K562 (cell line): ENCODE measurements at regions not wholly inside any gene's neighbourhood (a gene's known extent, or its start where the extent isn't known, plus 50 kb on each side); places are given as distances from the start of the nearest gene placed in this dataset.

Experiments
- ATAC-seq: fragments of 200-7000 bp; cut with Tn5 transposase; 3 replicates; pipeline ENCODE4 v1.9.1; 2020; ENCODE audit warnings: moderate library complexity
- BruUV-seq: library from RNA; stranded (reverse); fragments of 400-500 nt; replicated peaks from 2 replicates; lab custom pipeline; 2021; lab: Mats Ljungman, UMichigan
- CTCF ChIA-PET: fragments of 300-600 bp; formaldehyde crosslinking; extraction: SDS; loops from one replicate; lab custom pipeline; 2021; ENCODE audit warnings: low intra/inter-chr PET ratio; lab: Yijun Ruan, JAX
- POLR2A ChIA-PET: fragments of 300-600, 350-650 bp; sonication (Branson Sonifier 250); formaldehyde crosslinking; extraction: SDS; loops from one replicate; lab custom pipeline; 2021; ENCODE audit warnings: antibody characterized with exemption, inconsistent platforms; lab: Yijun Ruan, JAX
- DNase-seq, 4 experiments: peaks; one replicate each; pipeline versions ENCODE4 v3.0.0 to v3.0.0-alpha.2; 2011 to 2018; ENCODE audit warnings: low spot score in 3 of 4, mixed read lengths in 3 of 4; ENCODE audit errors: extremely low read depth in 1 of 4
- FAIRE-seq: peaks from 2 replicates; lab custom pipeline; 2011; peaks lifted over from hg19 to GRCh38; lab: Jason Lieb, UNC
- H2AFZ ChIP-seq: 2 replicates; pipeline ENCODE4 v1.6.0; 2011; ENCODE audit warnings: low read depth, low read length, control low read depth, inconsistent platforms
- H3K27ac ChIP-seq: fragments of 200-600 bp; 3 replicates; pipeline ENCODE4 v1.8.0; 2011; ENCODE audit warnings: low read depth, mild to moderate bottlenecking, control low read depth, inconsistent platforms, low read length, moderate library complexity, mixed read lengths; ENCODE audit errors: extremely low read depth
- H3K27me3 ChIP-seq, 2 experiments: fragments of 300-600 bp in 1 of 2; 2 replicates in 1 of 2; 3 replicates in 1 of 2; pipeline versions ENCODE4 v1.6.0 to v1.8.0; 2011; ENCODE audit warnings: inconsistent platforms in 2 of 2, low read length in 2 of 2, mild to moderate bottlenecking in 1 of 2, mixed read lengths in 1 of 2, moderate library complexity in 1 of 2; ENCODE audit not compliant: control insufficient read depth in 2 of 2, insufficient read depth in 2 of 2
- H3K36me3 ChIP-seq: fragments of 300-600 bp; 3 replicates; pipeline ENCODE4 v1.8.0; 2011; ENCODE audit warnings: mild to moderate bottlenecking, low read length, inconsistent platforms; ENCODE audit not compliant: control insufficient read depth, insufficient read depth
- H3K4me1 ChIP-seq, 2 experiments: fragments of 200-600 bp in 1 of 2; replicated peaks in 1 of 2; 2 replicates in 1 of 2; 3 replicates in 1 of 2; pipeline versions ENCODE4 v1.5.1 to v1.8.0; 2011; ENCODE audit warnings: inconsistent platforms in 2 of 2, low read length in 2 of 2, mild to moderate bottlenecking in 1 of 2, mixed read lengths in 1 of 2, moderate library complexity in 1 of 2; ENCODE audit not compliant: control insufficient read depth in 2 of 2, insufficient read depth in 2 of 2
- H3K4me2 ChIP-seq: 2 replicates; pipeline ENCODE4 v1.6.1; 2011; ENCODE audit warnings: low read length, control low read depth, inconsistent platforms, mixed read lengths; ENCODE audit not compliant: insufficient read depth
- H3K4me3 ChIP-seq: fragments of 200-600 bp; sonication (generic), shearing (Covaris generic); 2 replicates; pipeline ENCODE4 v1.5.1; 2016; ENCODE audit warnings: control low read depth, inconsistent platforms
- H3K79me2 ChIP-seq: fragments of 200-600 bp; 3 replicates; pipeline ENCODE4 v1.8.0; 2011; ENCODE audit warnings: low read length, inconsistent platforms; ENCODE audit not compliant: control insufficient read depth, insufficient read depth
- H3K9ac ChIP-seq, 2 experiments: 2 replicates each; pipeline versions ENCODE4 v1.6.0 to v1.6.1; 2011; ENCODE audit warnings: low read depth in 2 of 2, low read length in 2 of 2, control low read depth in 1 of 2, inconsistent platforms in 1 of 2, mild to moderate bottlenecking in 1 of 2, mixed read lengths in 1 of 2; ENCODE audit not compliant: insufficient read depth in 1 of 2
- H3K9me1 ChIP-seq: one replicate; pipeline ENCODE4 v1.6.0; 2011; ENCODE audit warnings: inconsistent platforms, mild to moderate bottlenecking, low read length, moderate library complexity; ENCODE audit not compliant: control insufficient read depth, insufficient read depth
- H3K9me3 ChIP-seq: replicated peaks from 2 replicates; pipeline ENCODE4 v1.5.1; 2011; ENCODE audit warnings: low read depth, low read length, inconsistent platforms; ENCODE audit not compliant: control insufficient read depth, insufficient read depth
- H4K20me1 ChIP-seq: replicated peaks from 2 replicates; pipeline ENCODE4 v1.6.1; 2011; ENCODE audit warnings: low read length, inconsistent platforms, mixed read lengths; ENCODE audit not compliant: control insufficient read depth, insufficient read depth
- CHCHD3 ChIP-seq: fragments of 250-450 bp; sonication (Bioruptor Pico); IDR thresholded peaks from 2 replicates; pipeline ENCODE4 v2.1.2; 2022; ENCODE audit warnings: mild to moderate bottlenecking
- CHD2 ChIP-seq: IDR thresholded peaks from 2 replicates; pipeline ENCODE4 v1.6.1; 2011; ENCODE audit warnings: low read depth, low read length
- CXXC5 ChIP-seq: fragments of 250-450 bp; sonication (Bioruptor Pico); IDR thresholded peaks from 2 replicates; pipeline ENCODE4 v1.8.0; 2022; ENCODE audit warnings: inconsistent platforms, mild to moderate bottlenecking, moderate library complexity
- ETS2 ChIP-seq: IDR thresholded peaks from 2 replicates; pipeline ENCODE4 v1.6.1; 2016; ENCODE audit warnings: borderline replicate concordance, missing genetic modification characterization, mild to moderate bottlenecking, moderate library complexity, missing compliant biosample characterization; ENCODE audit not compliant: poor library complexity, severe bottlenecking
- MAFK ChIP-seq: IDR thresholded peaks from 2 replicates; pipeline ENCODE4 v1.6.1; 2011; ENCODE audit warnings: low read length, improper control_type of control experiment
- MBD2 ChIP-seq: sonication (generic); IDR thresholded peaks from 2 replicates; pipeline ENCODE4 v1.6.1; 2016; ENCODE audit warnings: low read depth, borderline replicate concordance
- PTBP1 ChIP-seq: fragments of 200-400 bp; formaldehyde crosslinking; IDR thresholded peaks from 2 replicates; pipeline ENCODE4 v1.6.1; 2017; ENCODE audit warnings: low read depth, low read length
- SETDB1 ChIP-seq: IDR thresholded peaks from one replicate; pipeline ENCODE4 v1.6.1; 2012; ENCODE audit warnings: low read length, control low read depth, inconsistent platforms
- SMC3 ChIP-seq: conservative IDR thresholded peaks from 2 replicates; pipeline ENCODE4 v1.6.1; 2011; ENCODE audit warnings: low read depth, low read length, improper control_type of control experiment; ENCODE audit not compliant: insufficient read depth
- TCF7 ChIP-seq: sonication (generic); IDR thresholded peaks from 2 replicates; pipeline ENCODE4 v1.6.1; 2016; ENCODE audit warnings: antibody characterized with exemption, borderline replicate concordance
- TOE1 ChIP-seq, 2 experiments: fragments of 450-650 bp in 1 of 2; sonication (generic) in 1 of 2; formaldehyde crosslinking in 1 of 2; IDR thresholded peaks; 2 replicates each; pipeline versions ENCODE4 v1.7.1 to v1.8.0; 2016 to 2022; ENCODE audit warnings: borderline replicate concordance in 2 of 2, mild to moderate bottlenecking in 2 of 2, antibody characterized with exemption in 1 of 2, inconsistent platforms in 1 of 2, low read depth in 1 of 2, missing genetic modification reagents in 1 of 2, moderate library complexity in 1 of 2
- ZNF124 ChIP-seq: sonication (generic); formaldehyde crosslinking; IDR thresholded peaks from 2 replicates; pipeline ENCODE4 v1.8.1; 2022; ENCODE audit warnings: missing genetic modification reagents
- ZNF239 ChIP-seq: fragments of 250-450 bp; sonication (Bioruptor Pico); IDR thresholded peaks from 2 replicates; pipeline ENCODE4 v1.4.0; 2020; ENCODE audit warnings: mild to moderate bottlenecking
- ZNF79 ChIP-seq: fragments of 250-450 bp; sonication (Bioruptor Pico); IDR thresholded peaks from 2 replicates; pipeline ENCODE4 v1.4.0; 2020; ENCODE audit warnings: low read depth, mild to moderate bottlenecking, moderate library complexity
- WGBS: fragments of 100-300 bp; shearing (Covaris generic); methylation state at CpG from one replicate; pipeline ENCODE4 v1.1.6; 2016; ENCODE audit warnings: low coverage, mixed read lengths; ENCODE audit not compliant: insufficient coverage; ENCODE audit errors: missing lambda C conversion rate; 5-methylcytosine and 5-hydroxymethylcytosine counted together
- in situ Hi-C: fragments of 300-500 bp; cut with MboI; formaldehyde crosslinking; loops from 4 replicates; pipeline ENCODE4 v1.15.0; 2018; ENCODE audit warnings: inconsistent platforms, mixed read lengths
- intact Hi-C: fragments of 100-400 bp; cut with micrococcal nuclease; formaldehyde crosslinking; loops from 2 replicates; pipeline ENCODE4 v1.14.2; 2022
- TF ChIP-seq, protein P1 (sequence below): fragments of 200-800 bp; sonication (Bioruptor generic); IDR thresholded peaks from 2 replicates; pipeline ENCODE4 v1.6.1; 2017; ENCODE audit warnings: missing genetic modification characterization, missing compliant biosample characterization
- TF ChIP-seq, protein P2 (sequence below): sonication (generic); formaldehyde crosslinking; IDR thresholded peaks from 2 replicates; pipeline ENCODE4 v1.8.1; 2023; ENCODE audit warnings: mild to moderate bottlenecking, missing genetic modification reagents
- TF ChIP-seq, protein P3 (sequence below): fragments of 250-450 bp; sonication (Bioruptor Pico); IDR thresholded peaks from 2 replicates; pipeline ENCODE4 v1.5.0; 2020; ENCODE audit warnings: mild to moderate bottlenecking

DNA sequence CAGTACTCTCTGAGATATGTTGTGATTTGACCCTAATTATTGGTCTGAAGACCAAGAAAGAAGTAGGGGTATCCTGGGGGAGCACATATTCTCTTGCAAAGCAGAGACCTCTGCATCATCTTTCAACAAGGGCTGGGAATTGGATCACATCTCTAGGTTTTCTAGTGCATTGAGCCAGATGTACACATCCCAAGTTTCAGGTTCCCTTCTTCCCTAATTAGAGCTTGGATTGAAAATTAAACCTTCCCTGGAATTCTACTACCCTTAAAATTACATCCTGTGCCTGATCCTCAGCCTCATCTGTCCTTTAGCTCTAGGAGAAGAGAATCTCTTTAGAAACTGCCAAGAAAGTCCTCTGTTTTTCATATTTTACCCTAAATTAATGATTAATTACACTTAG lies 839.6 kb downstream of the SLC6A15 start (continued):
- TF ChIP-seq PTBP1 (no peak), MBD2 (no peak), TOE1 (IDR thresholded peaks at IDR 0.05; ENCODE audit: borderline replicate concordance) (no peak), TOE1 (CRISPR knock-in tag; IDR thresholded peaks at IDR 0.05; ENCODE audit: borderline replicate concordance, low read depth) (no peak), CXXC5 (CRISPR knock-in tag) (no peak), TCF7 (no peak)
- TF ChIP-seq, protein P1, sequence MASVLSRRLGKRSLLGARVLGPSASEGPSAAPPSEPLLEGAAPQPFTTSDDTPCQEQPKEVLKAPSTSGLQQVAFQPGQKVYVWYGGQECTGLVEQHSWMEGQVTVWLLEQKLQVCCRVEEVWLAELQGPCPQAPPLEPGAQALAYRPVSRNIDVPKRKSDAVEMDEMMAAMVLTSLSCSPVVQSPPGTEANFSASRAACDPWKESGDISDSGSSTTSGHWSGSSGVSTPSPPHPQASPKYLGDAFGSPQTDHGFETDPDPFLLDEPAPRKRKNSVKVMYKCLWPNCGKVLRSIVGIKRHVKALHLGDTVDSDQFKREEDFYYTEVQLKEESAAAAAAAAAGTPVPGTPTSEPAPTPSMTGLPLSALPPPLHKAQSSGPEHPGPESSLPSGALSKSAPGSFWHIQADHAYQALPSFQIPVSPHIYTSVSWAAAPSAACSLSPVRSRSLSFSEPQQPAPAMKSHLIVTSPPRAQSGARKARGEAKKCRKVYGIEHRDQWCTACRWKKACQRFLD (CRISPR knock-in tag) = no peak
- TF ChIP-seq, all 486 proteins: peak for 0

DNA sequence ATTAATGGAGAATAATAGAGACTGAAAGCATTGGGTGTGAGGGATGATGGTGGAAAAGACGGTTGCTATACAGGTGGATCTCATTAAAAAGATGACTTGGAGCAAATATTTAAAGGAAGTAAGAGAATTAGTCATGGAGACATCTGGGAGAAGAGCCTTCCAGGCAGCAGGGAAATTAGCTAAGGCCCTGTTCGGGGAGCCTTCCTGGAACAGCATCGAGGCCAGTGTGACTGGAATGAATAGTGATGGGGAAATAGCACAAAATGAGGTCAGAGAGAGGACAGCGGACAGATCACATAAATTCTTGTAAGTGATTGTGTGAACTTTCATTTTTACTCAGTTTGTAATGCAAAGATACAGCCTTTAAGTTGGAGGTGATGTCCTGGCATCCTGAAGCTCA lies 842.3 kb downstream of the SLC6A15 start:
- no peak for ATAC-seq
- in situ Hi-C loops = no loop called here
- Histone ChIP-seq H3K27ac (no peak overlapping the region), H3K9me3 (no peaks in the 10 kb centered on the region; the same call in 1 of the 2 replicates), H3K79me2 (no peaks in the 10 kb centered on the region), H2AFZ (no peak overlapping the region), H3K9ac (no peak overlapping the region), H3K4me2 (no peak overlapping the region), H3K36me3 (no peaks in the 10 kb centered on the region), H4K20me1 (no peaks in the 10 kb centered on the region), H3K27me3 (no peaks in the 10 kb centered on the region), H3K4me1 (no peaks in the 10 kb centered on the region), H3K4me3 (no peak overlapping the region), H3K9me1 (no peaks in the 10 kb centered on the region)
- WGBS = 6% methylated on average over 4 of the region's 4 CpGs
- FAIRE-seq = no peak
- no peak for DNase-seq
- ChIA-PET CTCF (no interaction called here), POLR2A (no interaction called here)
- intact Hi-C loops = no loop called here
- BruUV-seq = no TSS peak
- no peak for TF ChIP-seq SMC3
- no peak for TF ChIP-seq MAFK
- no peak for TF ChIP-seq ZNF124
- TF ChIP-seq ETS2 = no peak
- no peak for TF ChIP-seq SETDB1
- TF ChIP-seq ZNF79 (CRISPR knock-in tag) = no peak
- no peak for TF ChIP-seq CHCHD3 (CRISPR knock-in tag)
- no peak for TF ChIP-seq ZNF239 (CRISPR knock-in tag)
- TF ChIP-seq, protein P2, sequence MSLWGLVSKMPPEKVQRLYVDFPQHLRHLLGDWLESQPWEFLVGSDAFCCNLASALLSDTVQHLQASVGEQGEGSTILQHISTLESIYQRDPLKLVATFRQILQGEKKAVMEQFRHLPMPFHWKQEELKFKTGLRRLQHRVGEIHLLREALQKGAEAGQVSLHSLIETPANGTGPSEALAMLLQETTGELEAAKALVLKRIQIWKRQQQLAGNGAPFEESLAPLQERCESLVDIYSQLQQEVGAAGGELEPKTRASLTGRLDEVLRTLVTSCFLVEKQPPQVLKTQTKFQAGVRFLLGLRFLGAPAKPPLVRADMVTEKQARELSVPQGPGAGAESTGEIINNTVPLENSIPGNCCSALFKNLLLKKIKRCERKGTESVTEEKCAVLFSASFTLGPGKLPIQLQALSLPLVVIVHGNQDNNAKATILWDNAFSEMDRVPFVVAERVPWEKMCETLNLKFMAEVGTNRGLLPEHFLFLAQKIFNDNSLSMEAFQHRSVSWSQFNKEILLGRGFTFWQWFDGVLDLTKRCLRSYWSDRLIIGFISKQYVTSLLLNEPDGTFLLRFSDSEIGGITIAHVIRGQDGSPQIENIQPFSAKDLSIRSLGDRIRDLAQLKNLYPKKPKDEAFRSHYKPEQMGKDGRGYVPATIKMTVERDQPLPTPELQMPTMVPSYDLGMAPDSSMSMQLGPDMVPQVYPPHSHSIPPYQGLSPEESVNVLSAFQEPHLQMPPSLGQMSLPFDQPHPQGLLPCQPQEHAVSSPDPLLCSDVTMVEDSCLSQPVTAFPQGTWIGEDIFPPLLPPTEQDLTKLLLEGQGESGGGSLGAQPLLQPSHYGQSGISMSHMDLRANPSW = no peak
- no peak for TF ChIP-seq CHD2
- TF ChIP-seq, protein P3, sequence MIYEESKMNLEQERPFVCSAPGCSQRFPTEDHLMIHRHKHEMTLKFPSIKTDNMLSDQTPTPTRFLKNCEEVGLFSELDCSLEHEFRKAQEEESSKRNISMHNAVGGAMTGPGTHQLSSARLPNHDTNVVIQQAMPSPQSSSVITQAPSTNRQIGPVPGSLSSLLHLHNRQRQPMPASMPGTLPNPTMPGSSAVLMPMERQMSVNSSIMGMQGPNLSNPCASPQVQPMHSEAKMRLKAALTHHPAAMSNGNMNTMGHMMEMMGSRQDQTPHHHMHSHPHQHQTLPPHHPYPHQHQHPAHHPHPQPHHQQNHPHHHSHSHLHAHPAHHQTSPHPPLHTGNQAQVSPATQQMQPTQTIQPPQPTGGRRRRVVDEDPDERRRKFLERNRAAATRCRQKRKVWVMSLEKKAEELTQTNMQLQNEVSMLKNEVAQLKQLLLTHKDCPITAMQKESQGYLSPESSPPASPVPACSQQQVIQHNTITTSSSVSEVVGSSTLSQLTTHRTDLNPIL (CRISPR knock-in tag) = no peak
